ENCODE measurements at regions not wholly inside any gene's neighbourhood (a gene's known extent, or its start where the extent isn't known, plus 50 kb on each side); places are given as distances from the start of the nearest gene placed in this dataset.

GRCh38 chr6:79861023-79861422, 86.3 kb downstream of the ELOVL4 start:
- Mint-ChIP-seq H3K4me1 (ENCODE audit: low read depth) (no peaks in the 10 kb centered on the region), H3K27ac (ENCODE audit: unreplicated experiment) (no peak overlapping the region), H3K36me3 (ENCODE audit: low read depth) (no peaks in the 10 kb centered on the region), H3K4me3 (ENCODE audit: unreplicated experiment) (no peak overlapping the region), H3K9me3 (ENCODE audit: low read depth) (no peaks in the 10 kb centered on the region), H3K27me3 (ENCODE audit: low read depth) (peaks cover 10% of the 10 kb centered on the region)
- TF ChIP-seq CTCF (IDR thresholded peaks at IDR 0.05), result no peak
- no peak for DNase-seq (ENCODE audit: low spot score)

GRCh38 chr6:79847426-79847825, 99.9 kb downstream of the ELOVL4 start:
- H3K4me1 Mint-ChIP-seq (ENCODE audit: low read depth), result no peaks in the 10 kb centered on the region
- peaks cover 27% of the 10 kb centered on the region for H3K27me3 Mint-ChIP-seq (ENCODE audit: low read depth)
- no peaks in the 10 kb centered on the region for H3K9me3 Mint-ChIP-seq (ENCODE audit: low read depth)
- H3K4me3 Mint-ChIP-seq (ENCODE audit: unreplicated experiment), result no peak overlapping the region
- no peak for DNase-seq (ENCODE audit: low spot score)
- H3K27ac Mint-ChIP-seq (ENCODE audit: unreplicated experiment), result no peak overlapping the region
- no peaks in the 10 kb centered on the region for H3K36me3 Mint-ChIP-seq (ENCODE audit: low read depth)
- TF ChIP-seq CTCF (IDR thresholded peaks at IDR 0.05), result no peak

GRCh38 chr6:79842376-79843040, 104.8 kb downstream of the ELOVL4 start:
- TF ChIP-seq CTCF (IDR thresholded peaks at IDR 0.05), result no peak
- H3K36me3 Mint-ChIP-seq (ENCODE audit: low read depth), result no peaks in the 10 kb centered on the region
- H3K9me3 Mint-ChIP-seq (ENCODE audit: low read depth), result peaks cover 9% of the 10 kb centered on the region
- H3K4me3 Mint-ChIP-seq (ENCODE audit: unreplicated experiment), result no peak overlapping the region
- DNase-seq (ENCODE audit: low spot score), result no peak
- H3K27me3 Mint-ChIP-seq (ENCODE audit: low read depth), result peaks cover 5% of the 10 kb centered on the region
- H3K27ac Mint-ChIP-seq (ENCODE audit: unreplicated experiment), result no peak overlapping the region
- H3K4me1 Mint-ChIP-seq (ENCODE audit: low read depth), result no peaks in the 10 kb centered on the region

- Mint-ChIP-seq H3K4me3 (ENCODE audit: unreplicated experiment) (no peak overlapping the region), H3K4me1 (ENCODE audit: low read depth) (no peaks in the 10 kb centered on the region), H3K36me3 (ENCODE audit: low read depth) (no peaks in the 10 kb centered on the region), H3K9me3 (ENCODE audit: low read depth) (peaks cover 9% of the 10 kb centered on the region), H3K27me3 (ENCODE audit: low read depth) (peaks cover 5% of the 10 kb centered on the region), H3K27ac (ENCODE audit: unreplicated experiment) (no peak overlapping the region)
- no peak for DNase-seq (ENCODE audit: low spot score)
- no peak for TF ChIP-seq CTCF (IDR thresholded peaks at IDR 0.05)
Measured at GRCh38 chr6:79841577-79842375, 105.6 kb downstream of the ELOVL4 start.

GRCh38 chr6:79838851-79839250, 108.5 kb downstream of the ELOVL4 start:
- peaks cover 7% of the 10 kb centered on the region for H3K27me3 Mint-ChIP-seq (ENCODE audit: low read depth)

More at GRCh38 chr6:79838851-79839250, 108.5 kb downstream of the ELOVL4 start:
- H3K36me3 Mint-ChIP-seq (ENCODE audit: low read depth), result no peaks in the 10 kb centered on the region
- TF ChIP-seq CTCF (IDR thresholded peaks at IDR 0.05), result no peak
- H3K4me1 Mint-ChIP-seq (ENCODE audit: low read depth), result no peaks in the 10 kb centered on the region
- H3K9me3 Mint-ChIP-seq (ENCODE audit: low read depth), result peaks cover 9% of the 10 kb centered on the region
- DNase-seq (ENCODE audit: low spot score), result no peak
- H3K4me3 Mint-ChIP-seq (ENCODE audit: unreplicated experiment), result no peak overlapping the region
- H3K27ac Mint-ChIP-seq (ENCODE audit: unreplicated experiment), result no peak overlapping the region

All from chondrocyte (in vitro differentiated cells).